Bronchial epithelial cell (primary cell): ENCODE measurements at regions not wholly inside any gene's neighbourhood (a gene's known extent, or its start where the extent isn't known, plus 50 kb on each side); places are given as distances from the start of the nearest gene placed in this dataset.

Experiments used
- DNase-seq: peaks from one replicate; pipeline ENCODE4 v3.0.0-alpha.2; 2010; ENCODE audit warnings: low read depth
- FAIRE-seq: peaks from 2 replicates; lab custom pipeline; 2011; peaks lifted over from hg19 to GRCh38; lab: Jason Lieb, UNC
- H3K27me3 ChIP-seq: 2 replicates; pipeline ENCODE4 v1.5.1; 2011; ENCODE audit warnings: low read length; ENCODE audit not compliant: control insufficient read depth, insufficient read depth
- H3K36me3 ChIP-seq: 2 replicates; pipeline ENCODE4 v1.5.1; 2011; ENCODE audit warnings: low read length; ENCODE audit not compliant: control insufficient read depth, insufficient read depth
- H3K4me3 ChIP-seq: 2 replicates; pipeline ENCODE4 v1.5.1; 2011; ENCODE audit warnings: mild to moderate bottlenecking, low read depth, low read length, control low read depth
- CTCF ChIP-seq: IDR thresholded peaks from 2 replicates; pipeline ENCODE4 v1.5.1; 2011; ENCODE audit warnings: mild to moderate bottlenecking, moderate library complexity, low read length, control low read depth, inconsistent platforms; ENCODE audit not compliant: insufficient read depth, severe bottlenecking

- no peak for TF ChIP-seq CTCF
- H3K27me3 ChIP-seq = no peaks in the 10 kb centered on the region
- no peaks in the 10 kb centered on the region for H3K36me3 ChIP-seq
- DNase-seq (no peak), FAIRE-seq (no peak)
- no peak overlapping the region for H3K4me3 ChIP-seq
These were observed 330.4 kb upstream of the ESRRG start for GRCh38 chr1:217053676-217054075.

GRCh38 chr1:217052626-217053025, 329.4 kb upstream of the ESRRG start:
- FAIRE-seq (no peak), DNase-seq (no peak)
- no peak for TF ChIP-seq CTCF
- no peaks in the 10 kb centered on the region for H3K36me3 ChIP-seq
- H3K4me3 ChIP-seq = no peak overlapping the region
- H3K27me3 ChIP-seq = no peaks in the 10 kb centered on the region

- Histone ChIP-seq H3K36me3 (no peaks in the 10 kb centered on the region), H3K27me3 (no peaks in the 10 kb centered on the region), H3K4me3 (no peak overlapping the region)
- no peak for FAIRE-seq
- DNase-seq = peak; percentile 46
- no peak for TF ChIP-seq CTCF
These were observed 329.0 kb upstream of the ESRRG start for GRCh38 chr1:217052196-217052595.

GRCh38 chr1:217049721-217050120, 326.5 kb upstream of the ESRRG start:
- no peak for TF ChIP-seq CTCF
- no peak for DNase-seq
- H3K36me3 ChIP-seq = no peaks in the 10 kb centered on the region
- no peaks in the 10 kb centered on the region for H3K27me3 ChIP-seq
- H3K4me3 ChIP-seq = no peak overlapping the region
- no peak for FAIRE-seq

- Histone ChIP-seq H3K4me3 (no peak overlapping the region), H3K27me3 (no peaks in the 10 kb centered on the region), H3K36me3 (no peaks in the 10 kb centered on the region)
- TF ChIP-seq CTCF = no peak
- no peak for DNase-seq
- FAIRE-seq = no peak
These were observed 325.9 kb upstream of the ESRRG start for GRCh38 chr1:217049081-217049480.

GRCh38 chr1:217048104-217048707, 325.0 kb upstream of the ESRRG start:
- FAIRE-seq (no peak), DNase-seq (no peak)
- Histone ChIP-seq H3K4me3 (no peak overlapping the region), H3K27me3 (no peaks in the 10 kb centered on the region), H3K36me3 (no peaks in the 10 kb centered on the region)
- peak; percentile 52 for TF ChIP-seq CTCF
